NOMO-1 treated with DMSO at 0.1 percent for 48 hours (cell line): ENCODE measurements at regions not wholly inside any gene's neighbourhood (a gene's known extent, or its start where the extent isn't known, plus 50 kb on each side); places are given as distances from the start of the nearest gene placed in this dataset.
A peak's percentile ranks its signal among the peaks of the same experiment; 100 is the strongest.

Source experiments
- DNase-seq: peaks from one replicate; lab custom pipeline; 2025; ENCODE audit not compliant: unreplicated experiment; lab: John Stamatoyannopoulos, UW

GRCh38 chr10:92790440-92790839 is 57.9 kb upstream of the EXOC6 start:
- peak; percentile 96 for DNase-seq

- DNase-seq = no peak
Measured at GRCh38 chr10:92792661-92793060, 55.7 kb upstream of the EXOC6 start.
